ENCODE measurements at regions not wholly inside any gene's neighbourhood (a gene's known extent, or its start where the extent isn't known, plus 50 kb on each side); places are given as distances from the start of the nearest gene placed in this dataset.

- H3K27me3 ChIP-seq (ENCODE audit: control insufficient read depth, insufficient read depth, low read length): no peaks in the 10 kb centered on the region
- H3K4me1 ChIP-seq (ENCODE audit: control insufficient read depth, insufficient read depth, low read length): peaks cover 2% of the 10 kb centered on the region
- H3K4me3 ChIP-seq (ENCODE audit: low read depth, low read length): no peak overlapping the region
- no peak overlapping the region for H3K9ac ChIP-seq (ENCODE audit: low read depth, low read length)
- no peaks in the 10 kb centered on the region for H3K36me3 ChIP-seq (ENCODE audit: control insufficient read depth, insufficient read depth, low read length)
- no peaks in the 10 kb centered on the region for H3K9me3 ChIP-seq (ENCODE audit: control insufficient read depth, insufficient read depth, low read length)
These were observed 118.5 kb upstream of the ANK2 start for GRCh38 chr4:112931001-112931400.

GRCh38 chr4:112933790-112934189 lies 115.7 kb upstream of the ANK2 start:
- no peaks in the 10 kb centered on the region for H3K27me3 ChIP-seq (ENCODE audit: control insufficient read depth, insufficient read depth, low read length)
- H3K36me3 ChIP-seq (ENCODE audit: control insufficient read depth, insufficient read depth, low read length): no peaks in the 10 kb centered on the region
- H3K4me3 ChIP-seq (ENCODE audit: low read depth, low read length): no peak overlapping the region
- H3K4me1 ChIP-seq (ENCODE audit: control insufficient read depth, insufficient read depth, low read length): peaks cover 2% of the 10 kb centered on the region
- no peaks in the 10 kb centered on the region for H3K9me3 ChIP-seq (ENCODE audit: control insufficient read depth, insufficient read depth, low read length)
- H3K9ac ChIP-seq (ENCODE audit: low read depth, low read length): no peak overlapping the region

- Histone ChIP-seq H3K36me3 (ENCODE audit: control insufficient read depth, insufficient read depth, low read length) (no peaks in the 10 kb centered on the region), H3K9me3 (ENCODE audit: control insufficient read depth, insufficient read depth, low read length) (no peaks in the 10 kb centered on the region), H3K4me3 (ENCODE audit: low read depth, low read length) (no peak overlapping the region), H3K4me1 (ENCODE audit: control insufficient read depth, insufficient read depth, low read length) (peaks cover 2% of the 10 kb centered on the region), H3K9ac (ENCODE audit: low read depth, low read length) (no peak overlapping the region), H3K27me3 (ENCODE audit: control insufficient read depth, insufficient read depth, low read length) (no peaks in the 10 kb centered on the region)
These were observed 110.9 kb upstream of the ANK2 start for GRCh38 chr4:112938461-112939058.

- no peak overlapping the region for H3K4me3 ChIP-seq (ENCODE audit: low read depth, low read length)
- no peak overlapping the region for H3K9ac ChIP-seq (ENCODE audit: low read depth, low read length)
- no peaks in the 10 kb centered on the region for H3K36me3 ChIP-seq (ENCODE audit: control insufficient read depth, insufficient read depth, low read length)
- H3K4me1 ChIP-seq (ENCODE audit: control insufficient read depth, insufficient read depth, low read length): no peaks in the 10 kb centered on the region
- H3K27me3 ChIP-seq (ENCODE audit: control insufficient read depth, insufficient read depth, low read length): no peaks in the 10 kb centered on the region
- H3K9me3 ChIP-seq (ENCODE audit: control insufficient read depth, insufficient read depth, low read length): no peaks in the 10 kb centered on the region
These were observed 109.6 kb upstream of the ANK2 start for GRCh38 chr4:112939901-112940300.

- Histone ChIP-seq H3K9ac (ENCODE audit: low read depth, low read length) (no peak overlapping the region), H3K27me3 (ENCODE audit: control insufficient read depth, insufficient read depth, low read length) (no peaks in the 10 kb centered on the region), H3K36me3 (ENCODE audit: control insufficient read depth, insufficient read depth, low read length) (no peaks in the 10 kb centered on the region), H3K4me1 (ENCODE audit: control insufficient read depth, insufficient read depth, low read length) (no peaks in the 10 kb centered on the region), H3K4me3 (ENCODE audit: low read depth, low read length) (no peak overlapping the region), H3K9me3 (ENCODE audit: control insufficient read depth, insufficient read depth, low read length) (no peaks in the 10 kb centered on the region)
These were observed 109.1 kb upstream of the ANK2 start for GRCh38 chr4:112940336-112940735.

GRCh38 chr4:112942077-112942476 lies 107.4 kb upstream of the ANK2 start:
- no peak overlapping the region for H3K4me3 ChIP-seq (ENCODE audit: low read depth, low read length)
- no peaks in the 10 kb centered on the region for H3K27me3 ChIP-seq (ENCODE audit: control insufficient read depth, insufficient read depth, low read length)
- H3K9me3 ChIP-seq (ENCODE audit: control insufficient read depth, insufficient read depth, low read length): no peaks in the 10 kb centered on the region
- no peak overlapping the region for H3K9ac ChIP-seq (ENCODE audit: low read depth, low read length)
- peaks cover 6% of the 10 kb centered on the region for H3K4me1 ChIP-seq (ENCODE audit: control insufficient read depth, insufficient read depth, low read length)
- H3K36me3 ChIP-seq (ENCODE audit: control insufficient read depth, insufficient read depth, low read length): no peaks in the 10 kb centered on the region

- Histone ChIP-seq H3K27me3 (ENCODE audit: control insufficient read depth, insufficient read depth, low read length) (no peaks in the 10 kb centered on the region), H3K36me3 (ENCODE audit: control insufficient read depth, insufficient read depth, low read length) (no peaks in the 10 kb centered on the region), H3K4me3 (ENCODE audit: low read depth, low read length) (no peak overlapping the region), H3K9me3 (ENCODE audit: control insufficient read depth, insufficient read depth, low read length) (no peaks in the 10 kb centered on the region), H3K4me1 (ENCODE audit: control insufficient read depth, insufficient read depth, low read length) (peaks cover 6% of the 10 kb centered on the region), H3K9ac (ENCODE audit: low read depth, low read length) (no peak overlapping the region)
These were observed 106.5 kb upstream of the ANK2 start for GRCh38 chr4:112942997-112943396.

- Histone ChIP-seq H3K9ac (ENCODE audit: low read depth, low read length) (no peak overlapping the region), H3K9me3 (ENCODE audit: control insufficient read depth, insufficient read depth, low read length) (no peaks in the 10 kb centered on the region), H3K4me1 (ENCODE audit: control insufficient read depth, insufficient read depth, low read length) (peaks cover 6% of the 10 kb centered on the region), H3K4me3 (ENCODE audit: low read depth, low read length) (no peak overlapping the region), H3K36me3 (ENCODE audit: control insufficient read depth, insufficient read depth, low read length) (no peaks in the 10 kb centered on the region), H3K27me3 (ENCODE audit: control insufficient read depth, insufficient read depth, low read length) (no peaks in the 10 kb centered on the region)
These were observed 105.4 kb upstream of the ANK2 start for GRCh38 chr4:112944006-112944405.

- Histone ChIP-seq H3K9ac (ENCODE audit: low read depth, low read length) (no peak overlapping the region), H3K9me3 (ENCODE audit: control insufficient read depth, insufficient read depth, low read length) (no peaks in the 10 kb centered on the region), H3K27me3 (ENCODE audit: control insufficient read depth, insufficient read depth, low read length) (no peaks in the 10 kb centered on the region), H3K36me3 (ENCODE audit: control insufficient read depth, insufficient read depth, low read length) (no peaks in the 10 kb centered on the region), H3K4me3 (ENCODE audit: low read depth, low read length) (no peak overlapping the region), H3K4me1 (ENCODE audit: control insufficient read depth, insufficient read depth, low read length) (peaks cover 6% of the 10 kb centered on the region)
These were observed 103.3 kb upstream of the ANK2 start for GRCh38 chr4:112946127-112946526.

- Histone ChIP-seq H3K4me1 (ENCODE audit: control insufficient read depth, insufficient read depth, low read length) (peaks cover 6% of the 10 kb centered on the region), H3K9me3 (ENCODE audit: control insufficient read depth, insufficient read depth, low read length) (no peaks in the 10 kb centered on the region), H3K36me3 (ENCODE audit: control insufficient read depth, insufficient read depth, low read length) (no peaks in the 10 kb centered on the region), H3K9ac (ENCODE audit: low read depth, low read length) (no peak overlapping the region), H3K4me3 (ENCODE audit: low read depth, low read length) (no peak overlapping the region), H3K27me3 (ENCODE audit: control insufficient read depth, insufficient read depth, low read length) (no peaks in the 10 kb centered on the region)
These were observed 101.8 kb upstream of the ANK2 start for GRCh38 chr4:112947616-112948015.

GRCh38 chr4:112951362-112952312 lies 97.8 kb upstream of the ANK2 start:
- Histone ChIP-seq H3K4me1 (ENCODE audit: control insufficient read depth, insufficient read depth, low read length) (peaks cover 2% of the 10 kb centered on the region), H3K9ac (ENCODE audit: low read depth, low read length) (no peak overlapping the region), H3K27me3 (ENCODE audit: control insufficient read depth, insufficient read depth, low read length) (no peaks in the 10 kb centered on the region), H3K36me3 (ENCODE audit: control insufficient read depth, insufficient read depth, low read length) (no peaks in the 10 kb centered on the region), H3K9me3 (ENCODE audit: control insufficient read depth, insufficient read depth, low read length) (no peaks in the 10 kb centered on the region), H3K4me3 (ENCODE audit: low read depth, low read length) (no peak overlapping the region)

- Histone ChIP-seq H3K4me3 (ENCODE audit: low read depth, low read length) (no peak overlapping the region), H3K27me3 (ENCODE audit: control insufficient read depth, insufficient read depth, low read length) (no peaks in the 10 kb centered on the region), H3K36me3 (ENCODE audit: control insufficient read depth, insufficient read depth, low read length) (no peaks in the 10 kb centered on the region), H3K9ac (ENCODE audit: low read depth, low read length) (no peak overlapping the region), H3K9me3 (ENCODE audit: control insufficient read depth, insufficient read depth, low read length) (no peaks in the 10 kb centered on the region), H3K4me1 (ENCODE audit: control insufficient read depth, insufficient read depth, low read length) (peaks cover 2% of the 10 kb centered on the region)
These were observed 97.1 kb upstream of the ANK2 start for GRCh38 chr4:112952313-112952700.
